Bone marrow (tissue), 2 donors: ENCODE measurements at regions not wholly inside any gene's neighbourhood (a gene's known extent, or its start where the extent isn't known, plus 50 kb on each side); places are given as distances from the start of the nearest gene placed in this dataset.
A peak's percentile ranks its signal among the peaks of the same experiment; 100 is the strongest.

Source experiments
- DNase-seq, 2 donors: peaks; one replicate each; lab custom pipeline; 2025; lab: John Stamatoyannopoulos, UW

GRCh38 chr12:102781117-102781516, 135.9 kb downstream of the PAH start:
- no peak for DNase-seq

DNA sequence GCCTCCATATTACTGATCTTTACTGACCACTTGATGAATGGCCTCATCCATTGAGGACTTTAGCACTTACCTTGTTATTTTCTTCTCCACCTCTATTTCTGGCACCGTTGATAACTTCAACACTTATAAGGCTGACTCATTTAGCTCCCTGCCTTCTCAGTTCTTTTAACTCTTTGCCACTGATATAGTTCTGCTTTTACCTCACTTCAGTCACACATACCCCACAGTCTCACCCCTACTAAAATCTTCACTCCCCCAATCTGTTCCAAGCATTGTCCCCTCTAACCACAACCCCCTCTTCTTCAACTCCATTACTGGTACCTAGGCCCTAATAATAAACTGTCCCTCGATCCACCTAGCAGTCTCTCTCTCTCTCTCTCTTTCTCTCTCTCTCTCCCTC, 141.0 kb downstream of the PAH start:
- DNase-seq, result no peak

DNA sequence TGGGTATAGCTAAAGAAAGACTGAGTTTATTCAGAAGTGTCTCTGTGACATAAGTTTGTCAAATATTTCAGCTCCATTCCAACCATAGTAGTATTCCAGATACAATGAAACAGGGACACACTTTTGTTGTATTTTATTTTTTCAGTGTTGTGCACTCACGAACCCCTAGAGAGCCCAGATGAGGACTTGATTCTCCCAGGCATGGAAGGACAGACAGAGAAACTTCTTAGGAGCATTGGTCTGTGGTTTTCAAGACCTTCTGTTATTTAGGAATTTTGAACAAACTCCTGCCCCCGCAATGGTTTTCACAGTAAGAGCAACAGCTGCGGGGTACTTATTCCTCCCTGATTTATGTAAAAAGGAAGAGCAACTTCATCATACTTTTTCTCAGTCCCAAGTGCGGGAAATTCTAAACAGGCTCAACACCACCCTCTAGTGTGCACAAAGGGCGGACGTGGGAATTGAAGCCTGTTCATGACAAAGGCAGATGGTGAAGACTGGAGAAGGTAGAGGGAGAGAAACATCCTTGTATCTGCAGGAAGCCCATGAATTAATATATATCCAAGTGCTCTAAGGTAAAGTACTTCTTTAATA, 147.6 kb downstream of the PAH start:
- peak in 1 of 2 donors; percentile 28 for DNase-seq

DNA sequence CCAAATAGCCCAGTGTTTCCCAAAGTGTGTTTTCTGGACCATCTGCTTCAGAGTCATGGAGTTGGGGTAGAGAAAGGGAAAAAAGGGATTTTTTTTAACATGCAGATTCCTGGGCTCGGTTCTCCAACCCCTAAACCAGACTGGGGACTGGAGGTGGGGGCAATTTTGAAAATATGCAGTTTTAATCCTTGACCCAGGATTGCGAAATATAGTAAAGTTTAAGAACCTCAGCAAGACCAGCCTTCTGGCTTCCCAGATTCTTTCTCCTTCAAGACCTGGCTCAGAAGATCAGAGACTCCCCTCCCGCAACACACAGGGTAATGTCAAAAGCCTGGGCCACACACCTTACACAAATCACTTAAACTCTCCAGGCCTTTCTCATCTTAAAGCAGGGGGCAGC, 150.1 kb downstream of the PAH start:
- no peak for DNase-seq

- DNase-seq, result no peak
Observed at GRCh38 chr12:102765736-102766135, 151.3 kb downstream of the PAH start.

GRCh38 chr12:102763471-102763870, 153.6 kb downstream of the PAH start:
- no peak for DNase-seq

- DNase-seq, result no peak
Observed at GRCh38 chr12:102763061-102763460, 154.0 kb downstream of the PAH start.

DNA sequence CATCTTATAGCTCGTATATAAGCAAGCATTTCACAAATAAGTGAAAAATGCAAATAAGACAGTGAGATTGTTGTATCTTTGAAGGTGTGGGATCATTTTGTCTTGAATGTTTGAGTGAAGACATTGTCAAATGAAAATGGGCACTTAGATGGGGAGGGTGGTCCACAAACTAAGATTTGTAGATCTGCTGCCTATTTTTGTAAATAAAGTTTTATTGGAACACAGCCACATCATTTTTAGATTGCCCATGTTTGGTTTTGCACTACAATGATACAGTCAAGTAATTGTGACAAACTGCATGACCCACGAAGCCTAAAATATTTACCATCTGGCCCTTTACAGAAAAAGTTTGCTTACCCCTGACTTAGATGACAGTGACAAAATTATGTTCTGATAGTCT, 156.7 kb downstream of the PAH start:
- no peak for DNase-seq

DNA sequence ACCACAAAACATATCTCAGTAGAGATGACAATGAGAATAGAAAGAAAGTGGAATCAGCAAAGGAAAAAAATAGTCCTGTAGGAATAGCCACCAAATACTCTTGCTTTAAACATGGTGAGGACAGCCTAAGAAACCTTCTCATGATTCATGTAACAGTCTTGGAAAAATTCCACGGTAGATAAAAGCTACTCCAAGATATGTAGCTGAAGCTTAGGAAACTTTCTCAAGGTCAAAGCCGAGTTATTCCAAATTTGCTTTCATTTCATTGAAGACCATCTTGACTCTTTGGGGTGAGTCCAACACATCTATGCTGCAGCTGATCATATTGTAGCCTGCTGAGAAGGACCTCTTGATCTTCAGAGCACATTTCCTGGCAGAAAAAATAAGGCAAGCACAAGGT, 157.6 kb downstream of the PAH start:
- no peak for DNase-seq

DNA sequence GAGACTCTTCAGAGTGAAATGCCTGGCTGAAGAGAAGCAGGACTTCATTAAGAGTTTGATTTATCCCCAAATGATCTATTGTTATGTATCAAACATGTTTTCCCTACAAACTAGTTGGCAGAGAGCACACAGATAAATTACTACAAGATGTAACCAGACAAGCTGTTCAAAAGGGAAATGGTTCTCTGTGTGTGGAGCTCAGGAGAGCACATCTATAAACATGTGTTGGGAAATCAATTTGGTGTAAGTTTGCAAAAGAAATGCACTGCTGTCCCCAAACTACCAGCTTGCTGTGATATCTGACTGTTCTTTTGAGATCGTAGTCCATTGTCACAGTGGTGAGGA, 159.2 kb downstream of the PAH start:
- DNase-seq, result no peak

DNA sequence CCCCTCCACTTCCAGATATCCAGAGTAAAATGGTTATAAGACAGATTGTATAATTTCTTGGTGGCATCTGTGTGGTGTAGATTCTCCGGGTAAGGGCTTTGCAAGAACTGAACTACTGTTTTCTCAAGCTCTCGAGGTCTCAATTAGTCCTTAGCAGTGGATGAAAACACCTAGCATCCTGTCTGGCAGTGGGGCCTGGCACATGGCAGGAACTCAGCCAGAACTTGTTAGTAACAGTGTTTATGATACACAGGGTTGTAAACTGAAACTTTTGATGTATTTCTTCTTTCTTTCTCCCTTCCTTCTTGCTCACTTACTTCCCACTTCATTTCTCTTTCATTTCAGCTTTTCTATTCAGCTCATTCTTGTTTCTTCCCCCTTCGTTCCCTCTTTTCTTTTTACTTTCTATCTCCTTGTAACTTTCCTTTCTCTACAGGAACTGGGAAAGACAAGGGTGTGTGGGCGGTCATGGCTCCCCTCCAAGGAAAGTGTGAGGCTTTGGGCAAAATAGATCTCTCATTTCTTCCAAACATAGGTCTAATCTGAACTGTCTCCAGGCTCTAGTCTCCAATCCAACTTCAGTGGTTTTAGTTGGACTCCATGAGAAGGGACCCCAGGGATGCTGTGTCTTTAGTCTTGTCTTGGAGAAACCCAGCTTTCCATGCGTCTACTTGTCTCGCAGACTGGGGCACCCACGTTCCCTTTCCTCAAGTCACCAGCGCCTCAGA, 159.7 kb downstream of the PAH start:
- no peak for DNase-seq

- no peak for DNase-seq
Observed at GRCh38 chr12:102756530-102756929, 160.5 kb downstream of the PAH start.

DNA sequence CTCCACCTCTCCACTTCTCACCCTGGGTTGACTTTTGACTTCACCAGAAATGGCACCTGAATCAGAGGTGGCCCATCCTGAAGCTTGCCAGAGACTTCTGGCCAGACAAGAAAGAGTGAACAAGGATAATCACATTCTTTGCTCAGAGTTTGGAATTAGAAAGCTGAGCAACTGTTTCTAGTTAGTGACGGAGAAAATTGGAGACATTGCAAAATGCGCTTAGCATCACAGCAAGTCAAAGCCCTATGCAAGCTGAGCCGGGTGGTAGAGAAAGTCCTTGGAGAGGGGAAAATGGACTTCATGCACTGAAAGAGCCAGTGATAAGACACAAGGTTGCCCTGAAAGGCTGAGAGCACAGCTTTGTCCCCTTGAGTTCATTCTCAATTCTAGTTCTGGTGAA, 161.8 kb downstream of the PAH start:
- no peak for DNase-seq

DNA sequence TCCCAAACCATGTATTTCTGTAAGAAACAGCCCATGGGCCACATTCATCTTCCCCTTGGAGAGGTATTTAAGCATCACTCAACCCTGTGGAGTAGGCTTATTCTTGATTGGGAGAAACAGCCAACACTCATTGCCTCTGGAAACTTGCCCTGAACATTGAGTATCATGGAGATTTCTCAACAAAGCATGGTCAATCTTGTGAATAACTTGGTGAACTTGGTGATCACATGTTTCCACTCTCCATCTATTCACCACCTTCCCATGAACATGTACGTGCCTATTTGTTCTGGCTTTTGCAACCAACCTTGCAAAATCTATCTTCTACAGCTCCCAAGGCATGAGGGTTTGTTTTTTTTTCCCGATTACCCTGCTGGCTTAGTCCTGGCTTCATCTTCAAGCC, 163.2 kb downstream of the PAH start:
- no peak for DNase-seq

GRCh38 chr12:102748704-102749103, 168.3 kb downstream of the PAH start:
- no peak for DNase-seq

DNA sequence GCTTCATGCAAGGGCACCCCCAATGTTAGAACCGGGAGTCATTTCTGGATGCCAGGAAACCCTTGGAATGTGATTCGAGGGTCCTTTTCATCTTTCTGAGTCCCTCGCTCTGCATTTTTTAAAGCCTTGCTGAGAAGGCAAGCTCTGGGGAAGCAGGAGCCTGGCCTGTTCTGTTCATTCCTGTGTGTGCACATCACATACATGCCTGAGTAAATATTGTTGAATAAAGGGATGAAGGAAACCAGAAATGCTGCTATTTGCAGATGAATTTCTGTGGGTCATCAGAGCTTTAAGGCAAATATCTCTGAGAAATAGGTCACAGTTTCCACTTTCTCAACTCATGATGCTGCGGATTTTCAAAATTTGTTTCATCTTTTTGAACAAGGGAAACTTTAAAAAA, 170.1 kb downstream of the PAH start:
- no peak for DNase-seq

GRCh38 chr12:102745971-102746600, 171.0 kb downstream of the PAH start:
- no peak for DNase-seq

- DNase-seq, result no peak
Observed at GRCh38 chr12:102741196-102741595, 175.8 kb downstream of the PAH start.

GRCh38 chr12:102740141-102740955, 176.7 kb downstream of the PAH start:
- DNase-seq, result no peak

- no peak for DNase-seq
Observed at GRCh38 chr12:102736328-102736727, 180.7 kb downstream of the PAH start.

DNA sequence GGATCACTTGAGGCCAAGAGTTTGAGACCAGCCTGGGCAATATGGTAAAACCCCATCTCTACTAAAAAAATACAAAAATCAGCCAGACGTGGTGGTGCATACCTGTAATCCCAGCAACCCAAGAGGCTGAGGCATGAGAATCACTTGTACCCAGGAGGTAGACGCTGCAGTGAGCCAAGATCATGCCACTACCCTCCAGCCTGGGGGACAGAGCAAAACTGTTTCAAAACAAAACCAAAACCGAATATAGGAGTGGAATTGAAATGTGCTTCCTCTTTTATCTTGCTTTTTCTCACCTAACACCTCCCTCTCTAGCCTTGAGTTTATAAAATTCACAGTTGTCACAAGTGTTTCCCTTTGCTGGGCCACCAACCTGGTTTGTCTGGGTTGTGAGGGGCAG, 181.9 kb downstream of the PAH start:
- no peak for DNase-seq

DNA sequence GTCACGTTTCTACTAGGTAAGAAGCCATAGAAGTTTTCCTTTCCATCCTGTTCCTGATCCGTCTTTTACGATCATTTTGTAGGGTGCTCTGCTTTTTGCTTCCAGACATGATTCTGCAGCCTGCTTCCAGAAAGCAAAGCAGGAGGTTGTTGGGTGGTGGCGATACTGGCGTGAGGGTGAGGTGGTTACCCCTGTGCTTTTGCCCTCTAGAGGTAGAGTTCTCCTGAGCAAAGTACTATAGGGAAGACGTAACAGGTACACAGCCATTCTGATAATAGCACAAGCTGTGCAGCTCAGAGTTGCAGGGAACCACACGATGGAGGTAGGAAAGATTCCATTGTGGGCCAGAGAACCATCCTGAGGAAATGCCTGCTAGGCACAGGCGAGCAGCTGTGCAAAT, 186.0 kb downstream of the PAH start:
- DNase-seq, result no peak
